OCI-LY1 (cell line): ENCODE measurements at regions not wholly inside any gene's neighbourhood (a gene's known extent, or its start where the extent isn't known, plus 50 kb on each side); places are given as distances from the start of the nearest gene placed in this dataset.

Source experiments
- H2AFZ ChIP-seq: fragments of 200-600 bp; sonication (generic), shearing (Covaris generic); 2 replicates; pipeline ENCODE4 v1.6.0; 2014; ENCODE audit warnings: antibody characterized with exemption, mild to moderate bottlenecking, low read length
- H3F3A ChIP-seq: fragments of 200-600 bp; sonication (generic), shearing (Covaris generic); 2 replicates; pipeline ENCODE4 v1.6.0; 2014; ENCODE audit warnings: mild to moderate bottlenecking, antibody characterized with exemption, low read length, moderate library complexity; ENCODE audit not compliant: insufficient read depth
- H3K27ac ChIP-seq: fragments of 200-600 bp; sonication (generic); 2 replicates; pipeline ENCODE4 v1.5.1; 2014; ENCODE audit warnings: low read length, mixed run types, mild to moderate bottlenecking, low read depth; ENCODE audit not compliant: poor library complexity, severe bottlenecking
- H3K27me3 ChIP-seq: fragments of 200-600 bp; sonication (generic); 2 replicates; pipeline ENCODE4 v1.6.0; 2014; ENCODE audit warnings: antibody characterized with exemption, mild to moderate bottlenecking, low read length, moderate library complexity; ENCODE audit not compliant: insufficient read depth
- H3K36me3 ChIP-seq: fragments of 200-600 bp; sonication (generic); 2 replicates; pipeline ENCODE4 v1.6.1; 2014; ENCODE audit warnings: mild to moderate bottlenecking, antibody characterized with exemption, low read length, moderate library complexity, mixed read lengths; ENCODE audit not compliant: insufficient read depth
- H3K4me1 ChIP-seq: fragments of 200-600 bp; sonication (generic); 2 replicates; pipeline ENCODE4 v1.5.1; 2014; ENCODE audit warnings: mild to moderate bottlenecking, low read length, moderate library complexity; ENCODE audit not compliant: insufficient read depth, severe bottlenecking
- H3K4me2 ChIP-seq: fragments of 200-600 bp; sonication (generic), shearing (Covaris generic); 2 replicates; pipeline ENCODE4 v1.6.1; 2014; ENCODE audit warnings: low read length
- H3K4me3 ChIP-seq: fragments of 200-600 bp; sonication (generic); 2 replicates; pipeline ENCODE4 v1.5.1; 2014; ENCODE audit warnings: low read length, low read depth, mild to moderate bottlenecking, mixed read lengths; ENCODE audit not compliant: poor library complexity, severe bottlenecking
- H3K79me2 ChIP-seq: fragments of 200-600 bp; shearing (Covaris generic); 2 replicates; pipeline ENCODE4 v1.6.1; 2016; ENCODE audit warnings: mixed run types, low read length, mixed read lengths; ENCODE audit not compliant: insufficient read depth
- H3K9ac ChIP-seq: fragments of 200-600 bp; sonication (generic), shearing (Covaris generic); 2 replicates; pipeline ENCODE4 v1.6.1; 2014; ENCODE audit warnings: mild to moderate bottlenecking, low read length, mixed read lengths
- H3K9me2 ChIP-seq: fragments of 200-600 bp; sonication (generic), shearing (Covaris generic); 2 replicates; pipeline ENCODE4 v1.6.1; 2014; ENCODE audit warnings: low read depth, mild to moderate bottlenecking, low read length, mixed read lengths
- H3K9me3 ChIP-seq: fragments of 200-600 bp; shearing (Covaris generic); 2 replicates; pipeline ENCODE4 v1.6.1; 2014; ENCODE audit warnings: low read length, mixed read lengths
- H4K20me1 ChIP-seq: fragments of 200-600 bp; sonication (generic), shearing (Covaris generic); 2 replicates; pipeline ENCODE4 v1.6.0; 2016; ENCODE audit warnings: mild to moderate bottlenecking, low read length; ENCODE audit not compliant: insufficient read depth
- EZH2 ChIP-seq: fragments of 200-600 bp; sonication (generic), shearing (Covaris generic); IDR thresholded peaks from 2 replicates; pipeline ENCODE4 v1.8.0; 2017; ENCODE audit warnings: borderline replicate concordance, mixed run types, mild to moderate bottlenecking, antibody characterized with exemption, low read length, moderate library complexity, mixed read lengths
- TF ChIP-seq, protein P1 (sequence below): fragments of 200-600 bp; sonication (generic), shearing (Covaris generic); IDR thresholded peaks from 2 replicates; pipeline ENCODE4 v1.5.1; 2017; ENCODE audit warnings: mild to moderate bottlenecking, antibody characterized with exemption, low read length, moderate library complexity, mixed read lengths

DNA sequence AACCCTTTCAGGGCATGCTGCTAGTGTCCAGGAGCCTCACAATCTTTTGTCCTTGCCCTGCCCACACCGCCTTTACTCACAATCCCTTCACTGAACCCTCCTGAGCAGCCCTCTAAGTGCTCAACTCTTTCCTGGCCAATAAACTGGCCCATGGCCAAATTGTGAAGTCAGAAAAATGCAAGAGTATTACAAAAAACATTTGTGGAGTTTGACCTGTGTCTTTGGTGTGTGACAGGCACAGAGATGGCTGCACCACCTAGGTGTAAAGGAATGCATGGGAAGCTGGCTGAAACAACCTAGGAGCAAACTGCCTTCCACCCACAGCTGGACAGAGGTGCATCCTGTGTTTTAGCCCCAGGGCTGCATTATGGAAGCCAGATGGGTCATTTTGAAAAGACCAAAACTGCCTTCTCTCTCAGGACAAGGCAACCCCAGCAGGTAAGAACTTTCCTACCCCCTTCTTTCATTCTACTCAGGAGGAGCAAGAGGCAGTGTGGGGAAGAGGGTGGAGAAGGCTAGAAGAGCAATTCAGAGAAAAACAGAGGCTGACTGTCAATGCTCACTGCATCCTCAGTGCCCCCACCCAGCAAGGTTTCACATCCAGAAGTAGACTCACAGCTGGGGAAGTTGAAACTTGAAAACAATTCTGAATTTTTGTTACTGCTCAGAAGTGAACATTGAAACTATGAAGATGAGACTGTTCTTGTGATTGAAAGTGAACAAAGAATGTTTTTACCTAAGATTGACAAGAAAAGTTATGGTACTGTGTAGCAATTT lies 78.6 kb downstream of the TRIM42 start:
- Histone ChIP-seq H3F3A (no peaks in the 10 kb centered on the region), H2AFZ (no peak overlapping the region), H3K27me3 (0 out of 2 replicates have a peak, but pooled peaks cover 4% of the 10 kb centered on the region), H3K36me3 (no peaks in the 10 kb centered on the region), H3K27ac (peak overlapping the region; percentile 64), H3K9me3 (no peaks in the 10 kb centered on the region), H4K20me1 (no peaks in the 10 kb centered on the region), H3K9ac (no peak overlapping the region; the same call in 1 of the 2 replicates), H3K4me1 (peaks cover 46% of the 10 kb centered on the region), H3K79me2 (no peaks in the 10 kb centered on the region), H3K4me3 (no peak overlapping the region), H3K4me2 (no peak overlapping the region), H3K9me2 (no peaks in the 10 kb centered on the region)
- TF ChIP-seq, protein P1, sequence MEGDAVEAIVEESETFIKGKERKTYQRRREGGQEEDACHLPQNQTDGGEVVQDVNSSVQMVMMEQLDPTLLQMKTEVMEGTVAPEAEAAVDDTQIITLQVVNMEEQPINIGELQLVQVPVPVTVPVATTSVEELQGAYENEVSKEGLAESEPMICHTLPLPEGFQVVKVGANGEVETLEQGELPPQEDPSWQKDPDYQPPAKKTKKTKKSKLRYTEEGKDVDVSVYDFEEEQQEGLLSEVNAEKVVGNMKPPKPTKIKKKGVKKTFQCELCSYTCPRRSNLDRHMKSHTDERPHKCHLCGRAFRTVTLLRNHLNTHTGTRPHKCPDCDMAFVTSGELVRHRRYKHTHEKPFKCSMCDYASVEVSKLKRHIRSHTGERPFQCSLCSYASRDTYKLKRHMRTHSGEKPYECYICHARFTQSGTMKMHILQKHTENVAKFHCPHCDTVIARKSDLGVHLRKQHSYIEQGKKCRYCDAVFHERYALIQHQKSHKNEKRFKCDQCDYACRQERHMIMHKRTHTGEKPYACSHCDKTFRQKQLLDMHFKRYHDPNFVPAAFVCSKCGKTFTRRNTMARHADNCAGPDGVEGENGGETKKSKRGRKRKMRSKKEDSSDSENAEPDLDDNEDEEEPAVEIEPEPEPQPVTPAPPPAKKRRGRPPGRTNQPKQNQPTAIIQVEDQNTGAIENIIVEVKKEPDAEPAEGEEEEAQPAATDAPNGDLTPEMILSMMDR = no peak
- TF ChIP-seq EZH2 = no peak

DNA sequence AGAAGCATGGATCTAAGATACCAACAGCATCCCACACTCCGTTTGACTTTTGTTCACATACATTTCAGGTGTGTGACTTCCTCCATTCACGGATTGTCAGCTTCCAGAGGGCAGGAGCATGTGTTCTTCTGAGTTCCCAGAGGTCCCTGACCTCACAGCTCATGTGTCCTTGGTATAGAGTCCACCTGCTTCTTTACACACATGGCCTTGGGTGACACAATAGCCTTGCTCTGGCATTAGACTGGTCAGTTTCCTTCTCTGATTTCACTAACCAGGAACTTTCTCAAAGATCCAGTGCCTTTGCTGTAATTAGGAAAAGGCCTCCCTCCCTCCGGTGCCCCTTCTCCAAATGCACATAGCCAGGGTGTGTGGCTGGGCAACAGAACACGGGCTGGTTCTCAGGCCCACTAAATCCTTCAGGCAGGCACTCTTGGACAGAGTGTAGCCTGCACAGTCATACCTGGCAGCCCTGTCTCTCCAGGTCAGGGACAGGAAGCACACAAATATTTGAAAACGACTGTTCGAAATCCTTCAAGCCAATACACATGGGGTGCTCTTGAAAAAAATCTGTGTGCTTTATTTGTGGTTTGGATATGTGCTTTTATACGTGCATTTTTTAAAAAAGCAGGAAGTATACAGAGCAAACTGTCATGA lies 81.1 kb downstream of the TRIM42 start:
- Histone ChIP-seq H3K4me1 (peaks cover 41% of the 10 kb centered on the region), H3F3A (no peaks in the 10 kb centered on the region), H3K27ac (no peak overlapping the region), H2AFZ (no peak overlapping the region), H3K36me3 (no peaks in the 10 kb centered on the region), H3K79me2 (no peaks in the 10 kb centered on the region), H3K9me2 (no peaks in the 10 kb centered on the region), H3K4me3 (no peak overlapping the region), H3K4me2 (no peak overlapping the region), H4K20me1 (no peaks in the 10 kb centered on the region), H3K9me3 (no peaks in the 10 kb centered on the region), H3K9ac (no peak overlapping the region), H3K27me3 (no peaks in the 10 kb centered on the region)
- TF ChIP-seq, protein P1 = no peak
- TF ChIP-seq EZH2 = no peak

DNA sequence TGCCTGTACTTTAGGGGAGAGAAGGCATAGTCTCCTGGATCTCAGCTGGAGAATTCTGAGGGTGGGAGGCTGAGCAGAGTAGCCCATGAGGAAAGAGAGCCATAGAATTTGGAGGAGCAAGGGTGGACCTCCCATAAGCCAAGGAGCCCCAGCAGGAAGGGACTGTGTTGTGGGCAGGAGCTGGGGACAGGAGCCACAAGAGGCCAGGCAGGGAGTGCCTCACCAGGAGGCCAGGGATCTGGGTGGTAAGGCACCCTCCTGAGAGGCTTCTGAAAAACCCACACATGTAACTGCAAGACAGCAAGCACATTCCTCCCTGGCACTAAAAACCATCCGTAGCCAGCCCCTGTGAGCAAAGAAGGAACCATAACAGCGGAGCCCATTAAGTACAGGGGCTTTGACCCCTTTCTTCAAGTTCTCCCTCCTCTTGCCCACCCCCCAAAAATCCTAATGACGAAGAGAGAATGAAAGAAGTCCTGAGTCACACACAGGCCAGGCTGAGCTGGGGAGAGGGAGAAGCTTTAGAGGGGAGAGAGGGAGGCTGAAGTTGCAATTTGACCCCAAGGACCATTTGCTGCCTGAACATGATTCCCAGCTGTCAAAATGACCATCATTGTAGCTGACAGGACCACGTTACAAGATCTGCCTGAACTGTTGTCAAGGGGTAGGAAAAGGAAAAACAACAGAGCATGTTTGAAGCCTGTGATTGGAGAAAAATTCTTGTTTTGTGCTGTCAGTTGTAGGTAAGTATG lies 82.6 kb downstream of the TRIM42 start:
- Histone ChIP-seq H3K4me2 (no peak overlapping the region), H2AFZ (no peak overlapping the region), H3K9me3 (no peaks in the 10 kb centered on the region), H3K4me1 (peaks cover 25% of the 10 kb centered on the region), H3K27me3 (no peaks in the 10 kb centered on the region), H3K36me3 (no peaks in the 10 kb centered on the region), H4K20me1 (no peaks in the 10 kb centered on the region), H3K9me2 (no peaks in the 10 kb centered on the region), H3K79me2 (no peaks in the 10 kb centered on the region), H3F3A (no peaks in the 10 kb centered on the region), H3K9ac (no peak overlapping the region), H3K4me3 (no peak overlapping the region), H3K27ac (no peak overlapping the region)
- TF ChIP-seq, protein P1 = no peak
- TF ChIP-seq EZH2 = no peak
